M059J (cell line): ENCODE measurements at regions not wholly inside any gene's neighbourhood (a gene's known extent, or its start where the extent isn't known, plus 50 kb on each side); places are given as distances from the start of the nearest gene placed in this dataset.
"Not testable (repeated sequence)": the region's sequence is repeated elsewhere in the genome, so short reads cannot be mapped to it uniquely, and the experiment has no call there.

Experiments
- DNase-seq: peaks from one replicate; pipeline ENCODE4 v3.0.0-alpha.2; 2012; ENCODE audit warnings: low read depth

GRCh38 chr9:135356021-135356420, 123.6 kb upstream of the PPP1R26 start:
- DNase-seq = no peak

GRCh38 chr9:135356796-135357195, 122.8 kb upstream of the PPP1R26 start:
- no peak for DNase-seq

GRCh38 chr9:135357863-135358551, 121.6 kb upstream of the PPP1R26 start:
- no peak for DNase-seq

GRCh38 chr9:135358552-135358940, 121.0 kb upstream of the PPP1R26 start:
- no peak for DNase-seq

- no peak for DNase-seq
Observed at GRCh38 chr9:135359764-135360163, 119.8 kb upstream of the PPP1R26 start.

- no peak for DNase-seq
Observed at GRCh38 chr9:135360617-135361016, 119.0 kb upstream of the PPP1R26 start.

- DNase-seq = not testable (repeated sequence)
Observed at GRCh38 chr9:135361668-135362067, 117.9 kb upstream of the PPP1R26 start.

GRCh38 chr9:135363596-135363995, 116.0 kb upstream of the PPP1R26 start:
- no peak for DNase-seq

GRCh38 chr9:135365013-135365768, 114.4 kb upstream of the PPP1R26 start:
- no peak for DNase-seq

GRCh38 chr9:135366104-135366503, 113.5 kb upstream of the PPP1R26 start:
- DNase-seq = no peak

- DNase-seq = peak; percentile 1
Observed at GRCh38 chr9:135369412-135369990, 110.1 kb upstream of the PPP1R26 start.

GRCh38 chr9:135370411-135371375, 108.9 kb upstream of the PPP1R26 start:
- no peak for DNase-seq

- no peak for DNase-seq
Observed at GRCh38 chr9:135371535-135371934, 108.0 kb upstream of the PPP1R26 start.

- DNase-seq = no peak
Observed at GRCh38 chr9:135372036-135372435, 107.5 kb upstream of the PPP1R26 start.

- no peak for DNase-seq
Observed at GRCh38 chr9:135372501-135373008, 107.0 kb upstream of the PPP1R26 start.

- no peak for DNase-seq
Observed at GRCh38 chr9:135373151-135373685, 106.4 kb upstream of the PPP1R26 start.

GRCh38 chr9:135373820-135374219, 105.8 kb upstream of the PPP1R26 start:
- no peak for DNase-seq

- no peak for DNase-seq
Observed at GRCh38 chr9:135374591-135374990, 105.0 kb upstream of the PPP1R26 start.

GRCh38 chr9:135375001-135375400, 104.6 kb upstream of the PPP1R26 start:
- no peak for DNase-seq

GRCh38 chr9:135376511-135377265, 102.9 kb upstream of the PPP1R26 start:
- DNase-seq = peak; percentile 3

GRCh38 chr9:135377431-135377830, 102.2 kb upstream of the PPP1R26 start:
- no peak for DNase-seq
